Ishikawa (cell line): ENCODE measurements at regions not wholly inside any gene's neighbourhood (a gene's known extent, or its start where the extent isn't known, plus 50 kb on each side); places are given as distances from the start of the nearest gene placed in this dataset.

Source experiments
- CEBPB ChIP-seq: IDR thresholded peaks from 2 replicates; pipeline ENCODE4 v1.6.1; 2012
- EGR1 ChIP-seq: IDR thresholded peaks from 2 replicates; pipeline ENCODE4 v1.6.1; 2012
- NFIC ChIP-seq: IDR thresholded peaks from 2 replicates; pipeline ENCODE4 v1.6.1; 2012

DNA sequence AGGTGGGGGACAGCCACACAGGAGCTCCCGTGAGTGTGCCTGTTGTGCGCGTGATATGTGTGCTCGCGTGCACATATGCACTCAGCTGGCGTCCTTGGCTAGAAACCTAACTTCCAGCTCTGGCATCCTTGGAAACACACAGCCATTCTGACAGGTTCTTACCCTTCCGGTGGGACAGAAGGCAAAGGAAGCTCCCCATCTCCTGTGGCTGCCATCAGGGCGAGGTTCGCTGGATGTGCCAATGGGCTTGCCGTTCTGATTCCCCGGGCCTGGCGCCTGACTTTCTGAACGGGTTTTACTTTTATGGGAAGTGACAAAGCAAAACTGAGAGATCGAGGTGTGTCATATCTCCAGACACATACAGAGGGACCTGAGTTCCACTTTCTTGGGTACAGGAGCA, 124.7 kb downstream of the PAPOLA start:
- TF ChIP-seq EGR1 (no peak), CEBPB (no peak), NFIC (no peak)
